Neural progenitor cell (in vitro differentiated cells): ENCODE measurements at regions not wholly inside any gene's neighbourhood (a gene's known extent, or its start where the extent isn't known, plus 50 kb on each side); places are given as distances from the start of the nearest gene placed in this dataset.

Experiments
- DNase-seq: peaks from one replicate; pipeline ENCODE4 v3.0.0-alpha.2; 2016; ENCODE audit warnings: low spot score
- H2AFZ ChIP-seq: fragments of 200-600 bp; sonication (generic); replicated peaks from 2 replicates; pipeline ENCODE4 v1.6.1; 2016; ENCODE audit warnings: antibody characterized with exemption
- H3F3A ChIP-seq: fragments of 200-600 bp; sonication (generic); 2 replicates; pipeline ENCODE4 v1.6.1; 2016; ENCODE audit warnings: antibody characterized with exemption, low read depth
- H3K27ac ChIP-seq: fragments of 200-600 bp; sonication (generic); 2 replicates; pipeline ENCODE4 v1.5.1; 2016; ENCODE audit warnings: mild to moderate bottlenecking
- H3K27me3 ChIP-seq: fragments of 200-600 bp; sonication (generic); 2 replicates; pipeline ENCODE4 v1.6.1; 2016; ENCODE audit warnings: mild to moderate bottlenecking, moderate library complexity
- H3K36me3 ChIP-seq: fragments of 200-600 bp; sonication (generic); 2 replicates; pipeline ENCODE4 v1.5.1; 2016
- H3K4me1 ChIP-seq: fragments of 200-600 bp; sonication (generic); 2 replicates; pipeline ENCODE4 v1.6.1; 2016; ENCODE audit warnings: mixed run types
- H3K4me2 ChIP-seq: fragments of 200-600 bp; sonication (generic); 2 replicates; pipeline ENCODE4 v1.6.1; 2016
- H3K4me3 ChIP-seq: fragments of 200-600 bp; sonication (generic); 2 replicates; pipeline ENCODE4 v1.5.1; 2016
- H3K79me2 ChIP-seq: fragments of 200-600 bp; sonication (generic); 2 replicates; pipeline ENCODE4 v1.6.1; 2016; ENCODE audit warnings: low read depth
- H3K9ac ChIP-seq: fragments of 200-600 bp; sonication (generic); 2 replicates; pipeline ENCODE4 v1.6.1; 2016
- H3K9me3 ChIP-seq: fragments of 200-600 bp; sonication (generic); 2 replicates; pipeline ENCODE4 v1.5.1; 2016; ENCODE audit warnings: low read depth
- H4K20me1 ChIP-seq: fragments of 200-600 bp; sonication (generic); 2 replicates; pipeline ENCODE4 v1.6.1; 2016; ENCODE audit warnings: low read depth
- H3K27ac Mint-ChIP-seq: 3 replicates; pipeline ENCODE4 v1.8.0; 2021; ENCODE audit warnings: mixed read lengths
- H3K27me3 Mint-ChIP-seq: 2 replicates; pipeline ENCODE4 v1.8.0; 2022; ENCODE audit warnings: low read depth, mild to moderate bottlenecking, inconsistent platforms, moderate library complexity, mixed read lengths; ENCODE audit not compliant: insufficient read depth
- H3K36me3 Mint-ChIP-seq: 3 replicates; pipeline ENCODE4 v1.8.0; 2021; ENCODE audit warnings: mixed read lengths
- H3K4me1 Mint-ChIP-seq: 3 replicates; pipeline ENCODE4 v1.8.0; 2021; ENCODE audit warnings: mixed read lengths
- H3K4me3 Mint-ChIP-seq: 3 replicates; pipeline ENCODE4 v1.8.0; 2021; ENCODE audit warnings: mild to moderate bottlenecking, moderate library complexity, mixed read lengths
- H3K9me3 Mint-ChIP-seq: 3 replicates; pipeline ENCODE4 v1.8.0; 2020; ENCODE audit warnings: mixed read lengths
- CTCF ChIP-seq: fragments of 200-600 bp; sonication (generic); IDR thresholded peaks from 2 replicates; pipeline ENCODE4 v1.5.1; 2017; ENCODE audit warnings: antibody characterized with exemption, mild to moderate bottlenecking
- EZH2 ChIP-seq: fragments of 200-600 bp; sonication (generic); IDR thresholded peaks from 2 replicates; pipeline ENCODE4 v1.6.1; 2017; ENCODE audit warnings: antibody characterized with exemption, mild to moderate bottlenecking, moderate library complexity
- EZH2phosphoT487 ChIP-seq: fragments of 200-600 bp; sonication (generic); IDR thresholded peaks from 2 replicates; pipeline ENCODE4 v1.6.1; 2017; ENCODE audit warnings: antibody characterized with exemption

GRCh38 chr20:57774111-57774880 is 64.5 kb upstream of the PMEPA1 start:
- no peak for TF ChIP-seq CTCF
- no peak for TF ChIP-seq EZH2phosphoT487
- no peak for TF ChIP-seq EZH2
- H3K36me3 ChIP-seq = no peaks in the 10 kb centered on the region
- no peaks in the 10 kb centered on the region for H4K20me1 ChIP-seq
- no peak overlapping the region for H2AFZ ChIP-seq
- H3K27me3 ChIP-seq = no peaks in the 10 kb centered on the region
- H3K9ac ChIP-seq = no peak overlapping the region
- no peak overlapping the region for H3K4me3 ChIP-seq
- no peak overlapping the region for H3K27ac Mint-ChIP-seq
- H3K4me3 Mint-ChIP-seq = no peak overlapping the region
- H3K36me3 Mint-ChIP-seq = no peaks in the 10 kb centered on the region
- H3K79me2 ChIP-seq = no peaks in the 10 kb centered on the region
- peaks cover 23% of the 10 kb centered on the region for H3K4me1 Mint-ChIP-seq
- H3K9me3 ChIP-seq = no peaks in the 10 kb centered on the region
- DNase-seq = no peak
- H3K9me3 Mint-ChIP-seq = peaks cover 2% of the 10 kb centered on the region
- H3K27ac ChIP-seq = no peak overlapping the region
- H3K27me3 Mint-ChIP-seq = no peaks in the 10 kb centered on the region
- no peak overlapping the region for H3K4me2 ChIP-seq
- no peaks in the 10 kb centered on the region for H3F3A ChIP-seq
- H3K4me1 ChIP-seq = no peaks in the 10 kb centered on the region

DNA sequence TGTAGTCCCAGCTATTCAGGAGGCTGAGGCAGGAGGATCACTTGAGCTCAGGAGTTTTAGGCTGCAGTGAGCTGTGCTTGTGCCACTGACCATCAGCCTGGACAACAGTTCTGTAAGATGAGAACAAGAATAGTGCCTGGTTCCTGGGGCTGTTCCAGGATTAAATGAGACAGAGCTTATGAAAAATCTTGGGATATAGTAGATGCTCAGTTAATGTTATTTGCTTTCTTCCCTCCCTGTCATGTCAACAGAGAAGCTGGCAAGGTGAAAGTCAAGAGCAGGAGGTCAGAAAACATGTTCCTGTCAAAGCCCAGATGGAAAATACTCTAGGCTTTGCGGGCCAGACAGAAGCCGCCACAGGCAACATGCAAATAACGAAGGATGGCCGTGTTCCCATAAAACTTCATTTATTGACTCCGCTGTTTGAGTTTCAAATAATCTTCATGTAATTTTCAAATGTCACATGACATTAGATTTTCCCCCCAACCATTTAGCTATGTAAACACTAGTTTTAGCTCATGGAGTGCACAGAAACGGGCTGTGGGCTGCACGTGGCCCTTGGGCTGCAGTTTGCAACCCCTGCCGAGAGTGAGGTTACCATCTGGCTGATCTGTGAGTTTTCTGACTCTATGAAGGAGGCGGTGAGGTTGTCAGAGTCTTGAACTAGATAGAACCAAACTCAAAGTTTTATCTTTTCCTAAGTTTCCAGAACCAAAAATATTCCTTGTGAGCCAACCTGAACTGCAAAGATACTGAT is 63.4 kb upstream of the PMEPA1 start:
- Mint-ChIP-seq H3K4me1 (peaks cover 25% of the 10 kb centered on the region), H3K27ac (no peak overlapping the region), H3K36me3 (no peaks in the 10 kb centered on the region), H3K9me3 (peaks cover 2% of the 10 kb centered on the region), H3K27me3 (no peaks in the 10 kb centered on the region), H3K4me3 (peak overlapping the region; percentile 50)
- no peak for TF ChIP-seq EZH2
- TF ChIP-seq EZH2phosphoT487 = no peak
- no peak for TF ChIP-seq CTCF
- no peak for DNase-seq
- Histone ChIP-seq H3K4me3 (no peak overlapping the region), H3K9me3 (no peaks in the 10 kb centered on the region), H2AFZ (no peak overlapping the region), H3F3A (no peaks in the 10 kb centered on the region), H4K20me1 (no peaks in the 10 kb centered on the region), H3K79me2 (no peaks in the 10 kb centered on the region), H3K9ac (no peak overlapping the region), H3K4me1 (no peaks in the 10 kb centered on the region), H3K27ac (no peak overlapping the region), H3K36me3 (no peaks in the 10 kb centered on the region), H3K4me2 (no peak overlapping the region), H3K27me3 (no peaks in the 10 kb centered on the region)

DNA sequence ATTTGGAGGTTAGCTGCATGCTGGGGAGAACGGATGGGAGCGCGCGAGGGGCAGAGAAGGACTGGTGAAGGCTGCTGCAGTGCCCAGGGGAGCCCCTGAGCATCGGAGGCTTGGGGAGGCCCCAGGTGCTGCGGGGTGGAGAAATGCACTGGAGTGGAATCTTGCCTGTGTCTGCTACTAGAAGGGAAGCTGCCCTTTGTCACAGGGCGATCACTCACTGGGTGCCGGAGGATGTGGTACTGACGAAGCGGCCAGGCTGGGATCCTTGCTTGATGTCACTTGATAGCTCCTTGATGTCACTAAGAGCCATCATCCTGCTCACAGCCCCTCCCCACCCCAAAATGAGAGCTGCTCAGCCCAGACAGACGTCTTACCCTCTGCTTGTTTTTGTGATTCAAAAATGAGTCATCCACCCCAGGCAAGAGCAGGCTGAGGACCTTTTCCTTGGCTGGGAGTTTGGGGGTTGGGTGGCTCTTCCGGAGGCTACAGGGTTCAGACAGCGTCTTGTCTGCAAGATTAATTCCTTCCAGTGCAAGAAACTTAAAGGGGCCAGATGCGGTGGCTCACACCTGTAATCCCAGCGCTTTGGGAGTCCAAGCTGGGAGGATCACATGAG is 62.6 kb upstream of the PMEPA1 start:
- Histone ChIP-seq H3K79me2 (no peaks in the 10 kb centered on the region), H3K4me1 (no peaks in the 10 kb centered on the region), H4K20me1 (no peaks in the 10 kb centered on the region), H3F3A (no peaks in the 10 kb centered on the region), H3K4me2 (no peak overlapping the region), H3K36me3 (no peaks in the 10 kb centered on the region), H2AFZ (no peak overlapping the region), H3K9ac (no peak overlapping the region), H3K4me3 (no peak overlapping the region), H3K9me3 (no peaks in the 10 kb centered on the region), H3K27me3 (no peaks in the 10 kb centered on the region), H3K27ac (no peak overlapping the region)
- H3K27me3 Mint-ChIP-seq = no peaks in the 10 kb centered on the region
- no peaks in the 10 kb centered on the region for H3K36me3 Mint-ChIP-seq
- H3K4me3 Mint-ChIP-seq = no peak overlapping the region
- peak; percentile 25 for DNase-seq
- no peak for TF ChIP-seq EZH2phosphoT487
- TF ChIP-seq EZH2 = no peak
- TF ChIP-seq CTCF = no peak
- peaks cover 2% of the 10 kb centered on the region for H3K9me3 Mint-ChIP-seq
- no peak overlapping the region for H3K27ac Mint-ChIP-seq
- H3K4me1 Mint-ChIP-seq = peaks cover 25% of the 10 kb centered on the region
